ENCODE measurements at regions not wholly inside any gene's neighbourhood (a gene's known extent, or its start where the extent isn't known, plus 50 kb on each side); places are given as distances from the start of the nearest gene placed in this dataset.

GRCh38 chr2:120472891-120473309 lies 127.0 kb downstream of the INHBB start:
- no TSS peak for BruUV-seq (replicated peaks)
- no peaks in the 10 kb centered on the region for H3K27me3 ChIP-seq (ENCODE audit: control insufficient read depth in 1 of 2, insufficient read depth in 2 of 2, low read length in 2 of 2)
- no peak for FAIRE-seq
- no peaks in the 10 kb centered on the region for H3K36me3 ChIP-seq (replicated peaks in 1 of 2; ENCODE audit: control insufficient read depth in 1 of 2, insufficient read depth in 2 of 2, low read length in 2 of 2)
- H3K9ac ChIP-seq (ENCODE audit: insufficient read depth, low read depth, low read length), result no peak overlapping the region
- DNase-seq (ENCODE audit: low spot score), result no peak
- H3K4me1 ChIP-seq (ENCODE audit: insufficient read depth, low read length), result peaks cover 89% of the 10 kb centered on the region
- H3K79me2 ChIP-seq (ENCODE audit: insufficient read depth, low read length), result no peaks in the 10 kb centered on the region
- intact Hi-C loops (cut with micrococcal nuclease; ENCODE audit: unreplicated experiment), result no loop called here
- no peak overlapping the region for H2AFZ ChIP-seq (ENCODE audit: low read length)
- ChIA-PET CTCF (ENCODE audit: low intra/inter-chr PET ratio, low total read pairs) (no interaction called here), POLR2A (interaction anchor here (1.3 to 3.7 kb wide), 3 partner anchors 7 to 28 kb away, joined by 4 to 49 read pairs (median 10); no protein-coding TSS in a partner anchor)
- WGBS (ENCODE audit: low lambda C conversion rate), result 91% methylated on average over 12 of the region's 12 CpGs
- no peaks in the 10 kb centered on the region for H4K20me1 ChIP-seq (ENCODE audit: insufficient read depth, low read length)
- no peak overlapping the region for H3K4me2 ChIP-seq (ENCODE audit: low read depth, low read length)
- H3K4me3 ChIP-seq (replicated peaks in 1 of 3; ENCODE audit: insufficient read depth in 1 of 3, low read depth in 2 of 3, low read length in 3 of 3), result no peak overlapping the region
- no peak for ATAC-seq
- in situ Hi-C loops (cut with HindIII; ENCODE audit: extremely low pct_ligation_motif_present, low pct_unique_long_range_greater_than_20kb), result no loop called here
- H3K27ac ChIP-seq (ENCODE audit: extremely low read length, insufficient read depth, low read length), result no peak overlapping the region
- H3K9me3 ChIP-seq (ENCODE audit: low read length), result no peaks in the 10 kb centered on the region; the same call in 1 of the 2 replicates
- no peak for TF ChIP-seq ZNF775 (CRISPR knock-in tag; IDR thresholded peaks at IDR 0.05; ENCODE audit: borderline replicate concordance)
- no peak for TF ChIP-seq ZNF446 (CRISPR knock-in tag; IDR thresholded peaks at IDR 0.05)
- TF ChIP-seq CEBPG (CRISPR knock-in tag; IDR thresholded peaks at IDR 0.05), result 0 out of 2 replicates have a peak, but pooled peaks have one; percentile 35
- no peak for TF ChIP-seq CHCHD3 (CRISPR knock-in tag; IDR thresholded peaks at IDR 0.05)
- no peak for TF ChIP-seq KMT2B (CRISPR knock-in tag; IDR thresholded peaks at IDR 0.05)
- no peak for TF ChIP-seq MAFG (CRISPR knock-in tag; IDR thresholded peaks at IDR 0.05)
- TF ChIP-seq TFE3 (CRISPR knock-in tag; IDR thresholded peaks at IDR 0.05), result no peak
- no peak for TF ChIP-seq ZNF629 (CRISPR knock-in tag; conservative IDR thresholded peaks at IDR 0.05)
- no peak for TF ChIP-seq CREB1 (IDR thresholded peaks at IDR 0.05)
- TF ChIP-seq CREB1 (CRISPR knock-in tag; IDR thresholded peaks at IDR 0.05), result 0 out of 2 replicates have a peak, but pooled peaks have one; percentile 18
- peak; percentile 32; the same call in 1 of the 2 replicates for TF ChIP-seq ATF7 (IDR thresholded peaks at IDR 0.05)
- TF ChIP-seq ATF7 (CRISPR knock-in tag; IDR thresholded peaks at IDR 0.05), result no peak
- TF ChIP-seq, protein P1, sequence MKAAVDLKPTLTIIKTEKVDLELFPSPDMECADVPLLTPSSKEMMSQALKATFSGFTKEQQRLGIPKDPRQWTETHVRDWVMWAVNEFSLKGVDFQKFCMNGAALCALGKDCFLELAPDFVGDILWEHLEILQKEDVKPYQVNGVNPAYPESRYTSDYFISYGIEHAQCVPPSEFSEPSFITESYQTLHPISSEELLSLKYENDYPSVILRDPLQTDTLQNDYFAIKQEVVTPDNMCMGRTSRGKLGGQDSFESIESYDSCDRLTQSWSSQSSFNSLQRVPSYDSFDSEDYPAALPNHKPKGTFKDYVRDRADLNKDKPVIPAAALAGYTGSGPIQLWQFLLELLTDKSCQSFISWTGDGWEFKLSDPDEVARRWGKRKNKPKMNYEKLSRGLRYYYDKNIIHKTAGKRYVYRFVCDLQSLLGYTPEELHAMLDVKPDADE (CRISPR knock-in tag; IDR thresholded peaks at IDR 0.05), result no peak
- no peak for TF ChIP-seq XBP1 (CRISPR knock-in tag; IDR thresholded peaks at IDR 0.05)
- no peak for TF ChIP-seq MTA1 (CRISPR knock-in tag; IDR thresholded peaks at IDR 0.05; ENCODE audit: borderline replicate concordance)
- TF ChIP-seq SCMH1 (CRISPR knock-in tag; IDR thresholded peaks at IDR 0.05; ENCODE audit: borderline replicate concordance), result no peak
- no peak for TF ChIP-seq RORA (CRISPR knock-in tag; IDR thresholded peaks at IDR 0.05)
- no peak for TF ChIP-seq ZBTB42 (CRISPR knock-in tag; IDR thresholded peaks at IDR 0.05)
- peak; percentile 65; the same call in 1 of the 2 replicates for TF ChIP-seq ZBTB43 (CRISPR knock-in tag; conservative IDR thresholded peaks at IDR 0.05)
- TF ChIP-seq CEBPB (IDR thresholded peaks at IDR 0.05; ENCODE audit: borderline replicate concordance, low read depth, low read length), result peak; percentile 87
- TF ChIP-seq ATF4 (CRISPR knock-in tag; IDR thresholded peaks at IDR 0.05), result peak in 1 of 2 experiments; percentile 40; a peak in 1 of 4 replicates
